ENCODE measurements at regions not wholly inside any gene's neighbourhood (a gene's known extent, or its start where the extent isn't known, plus 50 kb on each side); places are given as distances from the start of the nearest gene placed in this dataset.
"Not testable (repeated sequence)": the region's sequence is repeated elsewhere in the genome, so short reads cannot be mapped to it uniquely, and the experiment has no call there.

- Histone ChIP-seq H3K27ac (ENCODE audit: low read depth, low read length, poor library complexity, severe bottlenecking) (no peak overlapping the region), H3K9me2 (ENCODE audit: low read depth, low read length) (no peaks in the 10 kb centered on the region), H3K4me3 (ENCODE audit: low read depth, low read length, poor library complexity, severe bottlenecking) (no peak overlapping the region), H4K20me1 (ENCODE audit: insufficient read depth, low read length) (no peaks in the 10 kb centered on the region), H3F3A (ENCODE audit: insufficient read depth, low read length) (no peaks in the 10 kb centered on the region), H2AFZ (ENCODE audit: low read length) (no peak overlapping the region), H3K9me3 (ENCODE audit: low read length) (no peaks in the 10 kb centered on the region), H3K79me2 (ENCODE audit: insufficient read depth, low read length) (no peaks in the 10 kb centered on the region), H3K4me2 (ENCODE audit: low read length) (no peak overlapping the region), H3K9ac (ENCODE audit: low read length) (no peak overlapping the region), H3K4me1 (ENCODE audit: insufficient read depth, low read length, severe bottlenecking) (no peaks in the 10 kb centered on the region), H3K36me3 (ENCODE audit: insufficient read depth, low read length) (no peaks in the 10 kb centered on the region), H3K27me3 (ENCODE audit: insufficient read depth, low read length) (no peaks in the 10 kb centered on the region)
- no peak for TF ChIP-seq EZH2 (IDR thresholded peaks at IDR 0.05; ENCODE audit: borderline replicate concordance, low read length)
- TF ChIP-seq CTCF (IDR thresholded peaks at IDR 0.05; ENCODE audit: low read length): no peak
These were observed 340.6 kb upstream of the SASH1 start for GRCh38 chr6:148001844-148002642.

- no peaks in the 10 kb centered on the region for H3F3A ChIP-seq (ENCODE audit: insufficient read depth, low read length)
- no peak overlapping the region for H3K4me2 ChIP-seq (ENCODE audit: low read length)
- H3K4me1 ChIP-seq (ENCODE audit: insufficient read depth, low read length, severe bottlenecking): no peaks in the 10 kb centered on the region
- no peaks in the 10 kb centered on the region for H3K9me2 ChIP-seq (ENCODE audit: low read depth, low read length)
- H3K36me3 ChIP-seq (ENCODE audit: insufficient read depth, low read length): no peaks in the 10 kb centered on the region
- no peak overlapping the region for H3K9ac ChIP-seq (ENCODE audit: low read length)
- H3K79me2 ChIP-seq (ENCODE audit: insufficient read depth, low read length): no peaks in the 10 kb centered on the region
- no peak overlapping the region for H3K27ac ChIP-seq (ENCODE audit: low read depth, low read length, poor library complexity, severe bottlenecking)
- no peaks in the 10 kb centered on the region for H3K9me3 ChIP-seq (ENCODE audit: low read length)
- no peak overlapping the region for H2AFZ ChIP-seq (ENCODE audit: low read length)
- no peaks in the 10 kb centered on the region for H4K20me1 ChIP-seq (ENCODE audit: insufficient read depth, low read length)
- H3K4me3 ChIP-seq (ENCODE audit: low read depth, low read length, poor library complexity, severe bottlenecking): no peak overlapping the region
- TF ChIP-seq EZH2 (IDR thresholded peaks at IDR 0.05; ENCODE audit: borderline replicate concordance, low read length) (no peak), CTCF (IDR thresholded peaks at IDR 0.05; ENCODE audit: low read length) (no peak)
- H3K27me3 ChIP-seq (ENCODE audit: insufficient read depth, low read length): no peaks in the 10 kb centered on the region
These were observed 338.0 kb upstream of the SASH1 start for GRCh38 chr6:148004651-148005050.

- Histone ChIP-seq H3F3A (ENCODE audit: insufficient read depth, low read length) (no peaks in the 10 kb centered on the region), H3K9me3 (ENCODE audit: low read length) (no peaks in the 10 kb centered on the region), H3K27me3 (ENCODE audit: insufficient read depth, low read length) (no peaks in the 10 kb centered on the region), H3K4me1 (ENCODE audit: insufficient read depth, low read length, severe bottlenecking) (no peaks in the 10 kb centered on the region), H3K27ac (ENCODE audit: low read depth, low read length, poor library complexity, severe bottlenecking) (no peak overlapping the region), H2AFZ (ENCODE audit: low read length) (no peak overlapping the region), H3K79me2 (ENCODE audit: insufficient read depth, low read length) (no peaks in the 10 kb centered on the region), H3K9me2 (ENCODE audit: low read depth, low read length) (no peaks in the 10 kb centered on the region), H3K9ac (ENCODE audit: low read length) (no peak overlapping the region), H3K36me3 (ENCODE audit: insufficient read depth, low read length) (no peaks in the 10 kb centered on the region), H3K4me3 (ENCODE audit: low read depth, low read length, poor library complexity, severe bottlenecking) (no peak overlapping the region), H3K4me2 (ENCODE audit: low read length) (no peak overlapping the region), H4K20me1 (ENCODE audit: insufficient read depth, low read length) (no peaks in the 10 kb centered on the region)
- TF ChIP-seq CTCF (IDR thresholded peaks at IDR 0.05; ENCODE audit: low read length) (no peak), EZH2 (IDR thresholded peaks at IDR 0.05; ENCODE audit: borderline replicate concordance, low read length) (no peak)
These were observed 336.8 kb upstream of the SASH1 start for GRCh38 chr6:148005806-148006205.

GRCh38 chr6:148010516-148010915, 332.1 kb upstream of the SASH1 start:
- not testable (repeated sequence) for H3K79me2 ChIP-seq (ENCODE audit: insufficient read depth, low read length); H3K9me2 ChIP-seq (ENCODE audit: low read depth, low read length); H3K27me3 ChIP-seq (ENCODE audit: insufficient read depth, low read length)

More at GRCh38 chr6:148010516-148010915, 332.1 kb upstream of the SASH1 start:
- H3K4me2 ChIP-seq (ENCODE audit: low read length); H4K20me1 ChIP-seq (ENCODE audit: insufficient read depth, low read length); H3F3A ChIP-seq (ENCODE audit: insufficient read depth, low read length); H3K4me1 ChIP-seq (ENCODE audit: insufficient read depth, low read length, severe bottlenecking); H3K9ac ChIP-seq (ENCODE audit: low read length); H3K27ac ChIP-seq (ENCODE audit: low read depth, low read length, poor library complexity, severe bottlenecking); H3K9me3 ChIP-seq (ENCODE audit: low read length); H3K4me3 ChIP-seq (ENCODE audit: low read depth, low read length, poor library complexity, severe bottlenecking); H3K36me3 ChIP-seq (ENCODE audit: insufficient read depth, low read length); H2AFZ ChIP-seq (ENCODE audit: low read length): not testable (repeated sequence)

All from OCI-LY1 (cell line).